ENCODE measurements at regions not wholly inside any gene's neighbourhood (a gene's known extent, or its start where the extent isn't known, plus 50 kb on each side); places are given as distances from the start of the nearest gene placed in this dataset.

DNA sequence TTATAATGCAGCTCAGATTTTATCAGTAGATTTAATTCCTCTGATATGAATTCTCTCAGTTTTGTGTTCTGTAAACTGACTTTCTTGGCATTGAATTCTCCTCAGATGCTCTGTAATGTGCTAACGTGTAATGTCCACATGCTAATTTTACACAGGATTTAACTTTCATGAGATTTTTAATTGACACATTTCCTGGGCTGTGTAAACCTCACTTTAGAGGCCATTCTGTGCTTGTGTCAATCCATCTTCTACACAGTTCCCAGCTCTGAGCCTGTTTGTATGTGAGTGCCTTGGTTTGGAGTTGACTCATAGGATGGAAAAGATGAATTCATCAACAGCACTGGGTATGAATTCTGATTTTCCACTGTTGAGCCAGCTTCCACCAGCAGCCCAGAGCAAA lies 476.7 kb upstream of the GCFC2 start:
- TF ChIP-seq, protein P1, sequence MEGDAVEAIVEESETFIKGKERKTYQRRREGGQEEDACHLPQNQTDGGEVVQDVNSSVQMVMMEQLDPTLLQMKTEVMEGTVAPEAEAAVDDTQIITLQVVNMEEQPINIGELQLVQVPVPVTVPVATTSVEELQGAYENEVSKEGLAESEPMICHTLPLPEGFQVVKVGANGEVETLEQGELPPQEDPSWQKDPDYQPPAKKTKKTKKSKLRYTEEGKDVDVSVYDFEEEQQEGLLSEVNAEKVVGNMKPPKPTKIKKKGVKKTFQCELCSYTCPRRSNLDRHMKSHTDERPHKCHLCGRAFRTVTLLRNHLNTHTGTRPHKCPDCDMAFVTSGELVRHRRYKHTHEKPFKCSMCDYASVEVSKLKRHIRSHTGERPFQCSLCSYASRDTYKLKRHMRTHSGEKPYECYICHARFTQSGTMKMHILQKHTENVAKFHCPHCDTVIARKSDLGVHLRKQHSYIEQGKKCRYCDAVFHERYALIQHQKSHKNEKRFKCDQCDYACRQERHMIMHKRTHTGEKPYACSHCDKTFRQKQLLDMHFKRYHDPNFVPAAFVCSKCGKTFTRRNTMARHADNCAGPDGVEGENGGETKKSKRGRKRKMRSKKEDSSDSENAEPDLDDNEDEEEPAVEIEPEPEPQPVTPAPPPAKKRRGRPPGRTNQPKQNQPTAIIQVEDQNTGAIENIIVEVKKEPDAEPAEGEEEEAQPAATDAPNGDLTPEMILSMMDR (IDR thresholded peaks at IDR 0.05; ENCODE audit: insufficient read depth, low read length, poor library complexity, severe bottlenecking), result no peak
- no peak overlapping the region for H3K9ac ChIP-seq (ENCODE audit: low read length)
- no peaks in the 10 kb centered on the region for H4K20me1 ChIP-seq (ENCODE audit: low read depth, low read length)
- H3K4me2 ChIP-seq (ENCODE audit: low read depth, low read length, poor library complexity, severe bottlenecking), result no peak overlapping the region
- no peaks in the 10 kb centered on the region for H3K79me2 ChIP-seq (ENCODE audit: insufficient read depth, low read length)
- no peaks in the 10 kb centered on the region for H3K36me3 ChIP-seq (ENCODE audit: low read length)
- H2AFZ ChIP-seq (ENCODE audit: low read depth, low read length, severe bottlenecking), result no peak overlapping the region
- no peaks in the 10 kb centered on the region for H3K9me3 ChIP-seq (ENCODE audit: insufficient read depth, low read length)
- H3K27ac ChIP-seq (ENCODE audit: low read depth, low read length), result no peak overlapping the region
- 0 out of 2 replicates have a peak, but pooled peaks cover 3% of the 10 kb centered on the region for H3K9me2 ChIP-seq (replicated peaks; ENCODE audit: insufficient read depth, low read length)
- no peaks in the 10 kb centered on the region for H3F3A ChIP-seq (ENCODE audit: insufficient read depth)
- H3K4me3 ChIP-seq (ENCODE audit: insufficient read depth, low read length, poor library complexity, severe bottlenecking), result no peak overlapping the region
- no peaks in the 10 kb centered on the region for H3K27me3 ChIP-seq (ENCODE audit: low read length)

GRCh38 chr2:76180676-76181075 lies 470.0 kb upstream of the GCFC2 start:
- Histone ChIP-seq H3K4me3 (ENCODE audit: insufficient read depth, low read length, poor library complexity, severe bottlenecking) (no peak overlapping the region), H3K4me2 (ENCODE audit: low read depth, low read length, poor library complexity, severe bottlenecking) (no peak overlapping the region), H3K79me2 (ENCODE audit: insufficient read depth, low read length) (no peaks in the 10 kb centered on the region), H3K9me3 (ENCODE audit: insufficient read depth, low read length) (no peaks in the 10 kb centered on the region), H3K9ac (ENCODE audit: low read length) (no peak overlapping the region), H3K9me2 (replicated peaks; ENCODE audit: insufficient read depth, low read length) (0 out of 2 replicates have a peak, but pooled peaks cover 3% of the 10 kb centered on the region), H3K27me3 (ENCODE audit: low read length) (no peaks in the 10 kb centered on the region), H3K27ac (ENCODE audit: low read depth, low read length) (no peak overlapping the region), H2AFZ (ENCODE audit: low read depth, low read length, severe bottlenecking) (no peak overlapping the region), H3F3A (ENCODE audit: insufficient read depth) (no peaks in the 10 kb centered on the region), H3K36me3 (ENCODE audit: low read length) (no peaks in the 10 kb centered on the region), H4K20me1 (ENCODE audit: low read depth, low read length) (no peaks in the 10 kb centered on the region)
- no peak for TF ChIP-seq EZH2phosphoT487 (conservative IDR thresholded peaks at IDR 0.05; ENCODE audit: low read length)
- TF ChIP-seq, protein P1 (IDR thresholded peaks at IDR 0.05; ENCODE audit: insufficient read depth, low read length, poor library complexity, severe bottlenecking), result no peak

DNA sequence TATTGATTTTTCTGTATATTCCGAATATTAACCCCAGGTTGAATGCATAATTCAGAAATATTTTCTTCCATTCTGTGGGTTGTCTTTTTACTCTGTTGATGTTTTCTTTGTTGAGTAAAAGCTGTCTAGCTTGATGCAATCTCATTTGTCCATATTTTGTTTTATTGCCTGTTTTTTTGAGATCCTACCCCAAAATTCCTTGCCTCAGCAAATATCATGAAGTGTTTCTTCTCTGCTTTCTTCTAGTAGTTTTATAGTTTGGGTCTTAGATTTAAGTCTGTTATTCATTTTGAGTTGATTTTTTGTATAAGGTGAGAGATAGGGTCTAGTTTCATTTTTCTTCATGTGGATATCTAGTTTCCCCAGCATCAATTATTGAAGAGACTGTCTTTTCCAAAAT lies 467.9 kb upstream of the GCFC2 start:
- no peak overlapping the region for H3K4me2 ChIP-seq (ENCODE audit: low read depth, low read length, poor library complexity, severe bottlenecking)
- H3K4me3 ChIP-seq (ENCODE audit: insufficient read depth, low read length, poor library complexity, severe bottlenecking), result no peak overlapping the region
- H3K9ac ChIP-seq (ENCODE audit: low read length), result no peak overlapping the region
- H3K36me3 ChIP-seq (ENCODE audit: low read length), result no peaks in the 10 kb centered on the region
- H3K9me2 ChIP-seq (replicated peaks; ENCODE audit: insufficient read depth, low read length), result no peaks in the 10 kb centered on the region
- no peaks in the 10 kb centered on the region for H3K79me2 ChIP-seq (ENCODE audit: insufficient read depth, low read length)
- no peaks in the 10 kb centered on the region for H3K9me3 ChIP-seq (ENCODE audit: insufficient read depth, low read length)
- H2AFZ ChIP-seq (ENCODE audit: low read depth, low read length, severe bottlenecking), result no peak overlapping the region
- no peaks in the 10 kb centered on the region for H4K20me1 ChIP-seq (ENCODE audit: low read depth, low read length)
- no peaks in the 10 kb centered on the region for H3F3A ChIP-seq (ENCODE audit: insufficient read depth)
- H3K27ac ChIP-seq (ENCODE audit: low read depth, low read length), result no peak overlapping the region
- H3K27me3 ChIP-seq (ENCODE audit: low read length), result no peaks in the 10 kb centered on the region
- TF ChIP-seq, protein P1 (IDR thresholded peaks at IDR 0.05; ENCODE audit: insufficient read depth, low read length, poor library complexity, severe bottlenecking), result no peak
- no peak for TF ChIP-seq EZH2phosphoT487 (conservative IDR thresholded peaks at IDR 0.05; ENCODE audit: low read length)

- no peaks in the 10 kb centered on the region for H4K20me1 ChIP-seq (ENCODE audit: low read depth, low read length)
- no peak for TF ChIP-seq EZH2phosphoT487 (conservative IDR thresholded peaks at IDR 0.05; ENCODE audit: low read length)
- TF ChIP-seq, protein P1 (IDR thresholded peaks at IDR 0.05; ENCODE audit: insufficient read depth, low read length, poor library complexity, severe bottlenecking), result no peak
- no peak overlapping the region for H2AFZ ChIP-seq (ENCODE audit: low read depth, low read length, severe bottlenecking)
- H3K27me3 ChIP-seq (ENCODE audit: low read length), result no peaks in the 10 kb centered on the region
- no peaks in the 10 kb centered on the region for H3K9me3 ChIP-seq (ENCODE audit: insufficient read depth, low read length)
- no peaks in the 10 kb centered on the region for H3K36me3 ChIP-seq (ENCODE audit: low read length)
- no peaks in the 10 kb centered on the region for H3F3A ChIP-seq (ENCODE audit: insufficient read depth)
- H3K79me2 ChIP-seq (ENCODE audit: insufficient read depth, low read length), result no peaks in the 10 kb centered on the region
- H3K9ac ChIP-seq (ENCODE audit: low read length), result no peak overlapping the region
- no peak overlapping the region for H3K4me3 ChIP-seq (ENCODE audit: insufficient read depth, low read length, poor library complexity, severe bottlenecking)
- no peak overlapping the region for H3K27ac ChIP-seq (ENCODE audit: low read depth, low read length)
- H3K9me2 ChIP-seq (replicated peaks; ENCODE audit: insufficient read depth, low read length), result no peaks in the 10 kb centered on the region
- no peak overlapping the region for H3K4me2 ChIP-seq (ENCODE audit: low read depth, low read length, poor library complexity, severe bottlenecking)
Measured at GRCh38 chr2:76175295-76175694, 464.6 kb upstream of the GCFC2 start.
